Sigmoid colon (tissue), 6 donors: ENCODE measurements at regions not wholly inside any gene's neighbourhood (a gene's known extent, or its start where the extent isn't known, plus 50 kb on each side); places are given as distances from the start of the nearest gene placed in this dataset.

ENCODE experiments used
- DNase-seq: peaks from one replicate; pipeline ENCODE4 v3.0.0-alpha.2; 2019
- H3K27ac ChIP-seq, 4 donors: fragments of 200-600 bp; sonication (generic); one replicate each; pipeline ENCODE4 v1.5.1; 2016 to 2019; ENCODE audit warnings: mild to moderate bottlenecking in 1 of 4
- H3K27me3 ChIP-seq, 3 donors: fragments of 200-600 bp; sonication (generic); one replicate each; pipeline ENCODE4 v1.5.1; 2019; ENCODE audit warnings: mild to moderate bottlenecking in 1 of 3
- H3K36me3 ChIP-seq, 4 donors: fragments of 200-600 bp; sonication (generic); one replicate each; pipeline ENCODE4 v1.5.1; 2016 to 2019
- H3K4me1 ChIP-seq, 4 donors: fragments of 200-600 bp; sonication (generic); one replicate each; pipeline ENCODE4 v1.5.1; 2017 to 2019
- H3K4me3 ChIP-seq, 4 donors: fragments of 200-600 bp; sonication (generic); one replicate each; pipeline ENCODE4 v1.5.1; 2017 to 2019; ENCODE audit warnings: mild to moderate bottlenecking in 2 of 4, moderate library complexity in 1 of 4
- H3K9me3 ChIP-seq, 4 donors: fragments of 200-600 bp in 3 of 4; sonication (generic) in 3 of 4; one replicate each; pipeline versions ENCODE4 v1.5.1 to v1.6.1; 2013 to 2019
- EP300 ChIP-seq, 4 donors: sonication (generic); formaldehyde crosslinking; IDR thresholded peaks; one replicate each; pipeline ENCODE4 v1.6.1; 2017; ENCODE audit warnings: antibody characterized with exemption in 4 of 4
- POLR2A ChIP-seq, 2 donors: fragments of 450-650 bp; IDR thresholded peaks; one replicate each; pipeline ENCODE4 v1.6.1; 2016; ENCODE audit warnings: antibody characterized with exemption in 2 of 2, mild to moderate bottlenecking in 2 of 2, moderate library complexity in 2 of 2
- POLR2AphosphoS5 ChIP-seq, 4 donors: sonication (generic); formaldehyde crosslinking; IDR thresholded peaks; one replicate each; pipeline ENCODE4 v1.6.1; 2017; ENCODE audit warnings: antibody characterized with exemption in 4 of 4
- WGBS, 2 donors: extraction: QIAGEN DNeasy Blood & Tissue Kit; methylation state at CpG; one replicate each; pipeline ENCODE4 v1.1.7; 2013; 5-methylcytosine and 5-hydroxymethylcytosine counted together
- intact Hi-C: fragments of 100-400 bp; cut with DNase I; formaldehyde crosslinking; loops from one replicate; pipeline ENCODE4 v1.15.1; 2023
- TF ChIP-seq, protein P1 (sequence below), 4 experiments: fragments of 450-650 bp in 3 of 4; fragments of 200-600 bp in 1 of 4; IDR thresholded peaks; one replicate each; pipeline ENCODE4 v1.5.1; 2016 to 2019; ENCODE audit warnings: antibody characterized with exemption in 4 of 4, mild to moderate bottlenecking in 3 of 4, moderate library complexity in 2 of 4
- donor health status: healthy with polysubstance abuse.
- donor health status: healthy.

DNA sequence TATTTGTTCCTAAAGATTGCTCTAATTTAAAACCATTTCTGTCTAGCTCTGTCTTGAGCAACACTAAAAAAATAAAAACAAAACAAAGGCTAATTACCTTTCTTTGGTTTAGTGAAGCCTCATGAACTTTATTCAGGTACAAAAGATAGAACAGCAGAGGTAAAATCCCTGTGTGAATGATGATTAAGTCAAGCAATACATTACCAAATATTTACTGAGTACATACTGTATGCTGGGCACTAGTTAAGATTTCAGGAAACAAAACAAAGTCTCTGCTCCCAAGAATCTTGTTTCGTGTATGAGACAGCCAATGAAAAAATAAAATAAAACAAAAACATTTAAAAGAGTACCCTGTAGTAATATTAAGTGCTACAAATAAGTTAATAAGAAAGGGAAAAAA is 257.5 kb downstream of the RND3 start:
- H3K36me3 ChIP-seq = no peaks in the 10 kb centered on the region
- 12 to 33% methylated on average over 1 of the region's 1 CpG for WGBS, 2 donors
- no peak overlapping the region for H3K4me3 ChIP-seq
- DNase-seq = no peak
- no peak overlapping the region for H3K27ac ChIP-seq
- H3K9me3 ChIP-seq = no peaks in the 10 kb centered on the region
- H3K4me1 ChIP-seq = peaks cover 0 to 5% (median 3%) of the 10 kb centered on the region in 4 donors
- H3K27me3 ChIP-seq = no peaks in the 10 kb centered on the region
- intact Hi-C loops = no loop called here
- TF ChIP-seq POLR2A (IDR thresholded peaks at IDR 0.05) (no peak), POLR2AphosphoS5 (IDR thresholded peaks at IDR 0.05) (no peak), EP300 (IDR thresholded peaks at IDR 0.05) (no peak)
- TF ChIP-seq, protein P1, sequence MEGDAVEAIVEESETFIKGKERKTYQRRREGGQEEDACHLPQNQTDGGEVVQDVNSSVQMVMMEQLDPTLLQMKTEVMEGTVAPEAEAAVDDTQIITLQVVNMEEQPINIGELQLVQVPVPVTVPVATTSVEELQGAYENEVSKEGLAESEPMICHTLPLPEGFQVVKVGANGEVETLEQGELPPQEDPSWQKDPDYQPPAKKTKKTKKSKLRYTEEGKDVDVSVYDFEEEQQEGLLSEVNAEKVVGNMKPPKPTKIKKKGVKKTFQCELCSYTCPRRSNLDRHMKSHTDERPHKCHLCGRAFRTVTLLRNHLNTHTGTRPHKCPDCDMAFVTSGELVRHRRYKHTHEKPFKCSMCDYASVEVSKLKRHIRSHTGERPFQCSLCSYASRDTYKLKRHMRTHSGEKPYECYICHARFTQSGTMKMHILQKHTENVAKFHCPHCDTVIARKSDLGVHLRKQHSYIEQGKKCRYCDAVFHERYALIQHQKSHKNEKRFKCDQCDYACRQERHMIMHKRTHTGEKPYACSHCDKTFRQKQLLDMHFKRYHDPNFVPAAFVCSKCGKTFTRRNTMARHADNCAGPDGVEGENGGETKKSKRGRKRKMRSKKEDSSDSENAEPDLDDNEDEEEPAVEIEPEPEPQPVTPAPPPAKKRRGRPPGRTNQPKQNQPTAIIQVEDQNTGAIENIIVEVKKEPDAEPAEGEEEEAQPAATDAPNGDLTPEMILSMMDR (IDR thresholded peaks at IDR 0.05) = no peak

DNA sequence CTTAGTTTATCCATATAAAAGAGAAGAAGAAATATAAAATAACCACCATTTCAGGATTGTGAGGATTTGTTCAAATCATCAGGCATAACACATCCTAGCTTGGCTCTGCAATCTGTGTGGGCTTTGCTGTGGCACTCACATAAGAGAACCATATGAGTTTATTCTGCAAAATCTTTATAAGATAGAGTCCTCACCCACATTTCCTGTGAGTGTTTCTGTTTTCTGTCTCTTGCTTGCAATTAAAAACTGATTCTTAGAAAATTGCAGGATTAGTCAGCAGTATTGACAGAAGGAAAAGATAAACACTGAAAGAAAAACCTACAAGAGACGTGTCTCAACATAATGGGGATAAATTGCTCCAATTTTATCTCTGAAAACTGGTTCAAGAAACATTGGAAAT is 258.5 kb downstream of the RND3 start:
- no peak for TF ChIP-seq EP300 (IDR thresholded peaks at IDR 0.05)
- TF ChIP-seq POLR2A (IDR thresholded peaks at IDR 0.05) = no peak
- no peak for TF ChIP-seq POLR2AphosphoS5 (IDR thresholded peaks at IDR 0.05)
- no peaks in the 10 kb centered on the region for H3K36me3 ChIP-seq
- WGBS, 2 donors = 12 to 55% methylated on average over 1 of the region's 1 CpG

GRCh38 chr2:150225030-150225429 is 262.4 kb downstream of the RND3 start:
- intact Hi-C loops = no loop called here
- 89 to 94% methylated on average over 1 of the region's 1 CpG for WGBS, 2 donors
- TF ChIP-seq EP300 (IDR thresholded peaks at IDR 0.05) (no peak), POLR2A (IDR thresholded peaks at IDR 0.05) (no peak), POLR2AphosphoS5 (IDR thresholded peaks at IDR 0.05) (no peak)
- TF ChIP-seq, protein P1 (IDR thresholded peaks at IDR 0.05) = no peak

More for the DNA sequence above, 258.5 kb downstream of the RND3 start:
- H3K4me1 ChIP-seq = peaks cover 0 to 5% (median 0%) of the 10 kb centered on the region in 4 donors
- no peak overlapping the region for H3K27ac ChIP-seq
- intact Hi-C loops = no loop called here
- H3K4me3 ChIP-seq = no peak overlapping the region
- no peak for DNase-seq
- H3K27me3 ChIP-seq = no peaks in the 10 kb centered on the region
- no peaks in the 10 kb centered on the region for H3K9me3 ChIP-seq

DNA sequence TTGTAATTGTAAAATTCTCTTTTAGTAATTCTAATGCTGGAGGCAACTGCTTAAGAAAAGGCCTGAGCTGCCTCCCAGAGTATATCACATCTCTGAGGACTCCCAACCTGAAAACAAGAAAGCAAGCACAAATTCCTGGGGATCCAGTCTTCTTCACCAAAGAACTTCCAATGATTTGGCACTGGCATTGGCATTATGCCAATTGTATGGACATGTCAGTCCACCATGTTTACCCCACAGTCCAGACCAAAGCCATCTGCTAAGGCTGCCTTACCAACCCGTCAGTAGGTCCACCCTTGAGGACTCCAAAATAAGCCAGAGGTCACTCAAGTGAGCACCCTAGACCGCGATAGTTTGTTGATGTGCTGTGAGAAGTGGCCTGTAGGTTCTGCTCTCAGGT is 263.1 kb downstream of the RND3 start:
- WGBS, 2 donors = 92 to 96% methylated on average over 3 of the region's 3 CpGs
- no peak overlapping the region for H3K27ac ChIP-seq
- DNase-seq = no peak

More at GRCh38 chr2:150225030-150225429, 262.4 kb downstream of the RND3 start:
- Histone ChIP-seq H3K9me3 (no peaks in the 10 kb centered on the region), H3K36me3 (no peaks in the 10 kb centered on the region), H3K27ac (no peak overlapping the region), H3K27me3 (no peaks in the 10 kb centered on the region), H3K4me3 (no peak overlapping the region), H3K4me1 (peaks cover 0 to 5% (median 0%) of the 10 kb centered on the region in 4 donors)
- DNase-seq = no peak

DNA sequence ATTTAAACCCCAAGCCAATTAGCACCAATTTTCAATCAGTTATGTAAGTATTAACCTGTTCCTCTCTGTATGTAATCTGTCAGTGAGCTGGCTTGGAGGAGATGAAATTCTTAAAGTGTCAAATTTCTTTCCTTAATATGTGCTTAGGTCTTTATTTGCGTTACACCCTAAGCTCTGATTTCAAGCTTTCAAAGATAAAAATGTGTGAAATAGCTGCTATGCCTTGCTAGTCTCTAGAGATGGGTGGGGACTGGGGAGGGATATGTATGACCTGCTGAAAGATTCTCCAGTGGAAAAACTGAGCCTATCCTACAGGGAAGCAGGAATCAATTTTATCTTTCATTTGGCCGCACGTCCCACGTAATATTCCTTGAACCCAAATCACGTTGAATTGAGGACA is 264.5 kb downstream of the RND3 start:
- Histone ChIP-seq H3K36me3 (no peaks in the 10 kb centered on the region), H3K27ac (no peak overlapping the region), H3K27me3 (no peaks in the 10 kb centered on the region), H3K9me3 (no peaks in the 10 kb centered on the region), H3K4me3 (no peak overlapping the region), H3K4me1 (peaks cover 0 to 4% (median 0%) of the 10 kb centered on the region in 4 donors)
- intact Hi-C loops = no loop called here
- WGBS, 2 donors = 95 to 96% methylated on average over 5 of the region's 5 CpGs
- DNase-seq = no peak
- TF ChIP-seq, protein P1 (IDR thresholded peaks at IDR 0.05) = no peak
- TF ChIP-seq POLR2AphosphoS5 (IDR thresholded peaks at IDR 0.05) (no peak), EP300 (IDR thresholded peaks at IDR 0.05) (no peak), POLR2A (IDR thresholded peaks at IDR 0.05) (no peak)

More for the DNA sequence above, 263.1 kb downstream of the RND3 start:
- Histone ChIP-seq H3K36me3 (no peaks in the 10 kb centered on the region), H3K4me1 (peaks cover 0 to 5% (median 0%) of the 10 kb centered on the region in 4 donors), H3K27me3 (no peaks in the 10 kb centered on the region), H3K9me3 (no peaks in the 10 kb centered on the region), H3K4me3 (no peak overlapping the region)
- intact Hi-C loops = no loop called here
- TF ChIP-seq POLR2A (IDR thresholded peaks at IDR 0.05) = no peak
- TF ChIP-seq, protein P1 (IDR thresholded peaks at IDR 0.05) = no peak
- TF ChIP-seq POLR2AphosphoS5 (IDR thresholded peaks at IDR 0.05) = no peak
- no peak for TF ChIP-seq EP300 (IDR thresholded peaks at IDR 0.05)
